ENCODE measurements at regions not wholly inside any gene's neighbourhood (a gene's known extent, or its start where the extent isn't known, plus 50 kb on each side); places are given as distances from the start of the nearest gene placed in this dataset.
"Not testable (repeated sequence)": the region's sequence is repeated elsewhere in the genome, so short reads cannot be mapped to it uniquely, and the experiment has no call there.

- WGBS (ENCODE audit: insufficient coverage, low lambda C conversion rate), result no CpG with 5 or more reads among the region's 16 CpGs
- Histone ChIP-seq H3K4me3 (ENCODE audit: low read length) (peak overlapping the region; percentile 52), H3K27ac (ENCODE audit: low read length) (peak overlapping the region; percentile 57)
- DNase-seq, result peak in 1 of 2 donors; percentile 15
- H3K9me3 ChIP-seq (ENCODE audit: control insufficient read depth, low read depth, low read length); H3K36me3 ChIP-seq (ENCODE audit: control insufficient read depth, insufficient read depth, low read length); H3K4me1 ChIP-seq (ENCODE audit: control insufficient read depth, insufficient read depth, low read length); H3K27me3 ChIP-seq (ENCODE audit: control insufficient read depth, insufficient read depth, low read length): not testable (repeated sequence)
These were observed 262.4 kb downstream of the ZNF37A start for GRCh38 chr10:38356527-38356926.

- H3K27ac ChIP-seq (ENCODE audit: low read length); H3K4me1 ChIP-seq (ENCODE audit: control insufficient read depth, insufficient read depth, low read length); H3K36me3 ChIP-seq (ENCODE audit: control insufficient read depth, insufficient read depth, low read length); H3K9me3 ChIP-seq (ENCODE audit: control insufficient read depth, low read depth, low read length); H3K27me3 ChIP-seq (ENCODE audit: control insufficient read depth, insufficient read depth, low read length); H3K4me3 ChIP-seq (ENCODE audit: low read length); DNase-seq: not testable (repeated sequence)
These were observed 268.4 kb downstream of the ZNF37A start for GRCh38 chr10:38362514-38362913.

DNA sequence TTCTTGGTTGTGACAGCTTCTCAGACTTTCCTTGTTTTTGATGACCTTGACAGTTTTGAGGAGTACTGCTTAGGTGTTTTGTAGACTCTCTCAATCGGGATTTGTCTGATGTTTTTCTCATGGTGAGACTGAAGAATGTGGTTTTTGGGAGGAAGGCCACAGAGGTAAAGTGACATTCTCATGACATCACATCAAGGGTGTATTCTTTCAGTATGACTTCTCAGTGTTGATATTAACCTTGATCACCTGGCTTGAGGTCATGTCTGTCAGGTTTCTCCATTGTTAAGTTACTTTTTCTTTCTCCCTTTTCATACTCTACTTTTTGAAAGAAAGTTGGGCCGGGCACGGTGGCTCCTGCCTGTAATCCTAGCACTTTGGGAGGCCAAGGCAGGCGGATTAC lies 269.9 kb downstream of the ZNF37A start:
- H3K4me1 ChIP-seq (ENCODE audit: control insufficient read depth, insufficient read depth, low read length); DNase-seq; H3K27me3 ChIP-seq (ENCODE audit: control insufficient read depth, insufficient read depth, low read length); H3K9me3 ChIP-seq (ENCODE audit: control insufficient read depth, low read depth, low read length); H3K36me3 ChIP-seq (ENCODE audit: control insufficient read depth, insufficient read depth, low read length); H3K27ac ChIP-seq (ENCODE audit: low read length); H3K4me3 ChIP-seq (ENCODE audit: low read length): not testable (repeated sequence)
- no CpG with 5 or more reads among the region's 4 CpGs for WGBS (ENCODE audit: insufficient coverage, low lambda C conversion rate)

GRCh38 chr10:38365917-38366316 lies 271.8 kb downstream of the ZNF37A start:
- not testable (repeated sequence) for H3K9me3 ChIP-seq (ENCODE audit: control insufficient read depth, low read depth, low read length); H3K4me1 ChIP-seq (ENCODE audit: control insufficient read depth, insufficient read depth, low read length); H3K4me3 ChIP-seq (ENCODE audit: low read length); H3K27me3 ChIP-seq (ENCODE audit: control insufficient read depth, insufficient read depth, low read length); H3K36me3 ChIP-seq (ENCODE audit: control insufficient read depth, insufficient read depth, low read length); H3K27ac ChIP-seq (ENCODE audit: low read length)
- DNase-seq, result peak in 1 of 2 donors; percentile 35
- WGBS (ENCODE audit: insufficient coverage, low lambda C conversion rate), result no CpG with 5 or more reads among the region's 5 CpGs

DNA sequence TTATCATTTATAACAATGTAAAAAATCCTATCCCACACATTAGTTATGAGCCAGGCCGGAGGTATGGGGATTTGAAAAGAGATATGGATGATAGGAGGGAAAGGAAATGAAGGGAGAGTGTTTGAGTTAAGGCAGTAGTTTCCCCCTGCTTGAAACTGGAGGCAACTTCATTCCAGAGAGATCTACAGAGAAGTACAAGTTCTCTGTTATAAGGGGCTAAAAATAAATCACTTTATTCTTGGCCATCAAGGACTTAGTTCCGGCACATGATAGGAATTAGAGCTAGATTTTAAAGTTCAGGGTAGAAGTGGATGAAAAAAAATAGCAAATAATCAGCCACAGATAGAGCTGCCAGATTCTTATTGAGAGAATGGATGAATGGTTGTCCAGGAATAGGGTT lies 289.7 kb downstream of the ZNF37A start:
- H3K27ac ChIP-seq (ENCODE audit: low read length); DNase-seq; H3K4me1 ChIP-seq (ENCODE audit: control insufficient read depth, insufficient read depth, low read length); H3K36me3 ChIP-seq (ENCODE audit: control insufficient read depth, insufficient read depth, low read length); H3K4me3 ChIP-seq (ENCODE audit: low read length); H3K27me3 ChIP-seq (ENCODE audit: control insufficient read depth, insufficient read depth, low read length); H3K9me3 ChIP-seq (ENCODE audit: control insufficient read depth, low read depth, low read length): not testable (repeated sequence)
- WGBS (ENCODE audit: insufficient coverage, low lambda C conversion rate), result 100% methylated on average over 1 of the region's 2 CpGs

- H3K27ac ChIP-seq (ENCODE audit: low read length); H3K27me3 ChIP-seq (ENCODE audit: control insufficient read depth, insufficient read depth, low read length); H3K9me3 ChIP-seq (ENCODE audit: control insufficient read depth, low read depth, low read length); H3K36me3 ChIP-seq (ENCODE audit: control insufficient read depth, insufficient read depth, low read length); H3K4me3 ChIP-seq (ENCODE audit: low read length); H3K4me1 ChIP-seq (ENCODE audit: control insufficient read depth, insufficient read depth, low read length); DNase-seq: not testable (repeated sequence)
These were observed 292.7 kb downstream of the ZNF37A start for GRCh38 chr10:38386869-38387268.

GRCh38 chr10:38390725-38391124 lies 296.6 kb downstream of the ZNF37A start:
- H3K27ac ChIP-seq (ENCODE audit: low read length); DNase-seq; H3K9me3 ChIP-seq (ENCODE audit: control insufficient read depth, low read depth, low read length); H3K4me3 ChIP-seq (ENCODE audit: low read length); H3K27me3 ChIP-seq (ENCODE audit: control insufficient read depth, insufficient read depth, low read length); H3K36me3 ChIP-seq (ENCODE audit: control insufficient read depth, insufficient read depth, low read length); H3K4me1 ChIP-seq (ENCODE audit: control insufficient read depth, insufficient read depth, low read length): not testable (repeated sequence)
- no CpG with 5 or more reads among the region's 3 CpGs for WGBS (ENCODE audit: insufficient coverage, low lambda C conversion rate)

DNA sequence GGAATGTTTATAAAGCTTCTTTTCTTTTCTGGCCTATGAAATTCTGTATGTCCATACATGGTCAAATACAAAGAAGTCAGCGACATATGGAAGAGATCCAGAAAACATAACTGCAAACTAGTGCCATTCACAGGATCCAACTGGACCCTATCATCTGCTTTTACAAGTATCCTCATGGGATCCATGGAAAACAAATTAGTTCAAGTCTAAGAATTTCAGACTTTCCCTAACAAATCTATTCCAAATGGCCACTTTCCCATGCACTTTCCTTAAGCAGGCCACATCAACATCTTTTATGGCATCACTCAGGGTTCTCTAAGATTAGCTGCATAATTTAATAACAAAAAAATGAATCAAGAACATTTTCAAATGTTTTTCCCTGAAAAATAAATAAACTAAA lies 301.3 kb downstream of the ZNF37A start:
- not testable (repeated sequence) for H3K4me3 ChIP-seq (ENCODE audit: low read length); H3K4me1 ChIP-seq (ENCODE audit: control insufficient read depth, insufficient read depth, low read length); H3K36me3 ChIP-seq (ENCODE audit: control insufficient read depth, insufficient read depth, low read length); H3K9me3 ChIP-seq (ENCODE audit: control insufficient read depth, low read depth, low read length); DNase-seq; H3K27ac ChIP-seq (ENCODE audit: low read length); H3K27me3 ChIP-seq (ENCODE audit: control insufficient read depth, insufficient read depth, low read length)
- WGBS (ENCODE audit: insufficient coverage, low lambda C conversion rate), result no CpG with 5 or more reads among the region's 1 CpG

- H3K36me3 ChIP-seq (ENCODE audit: control insufficient read depth, insufficient read depth, low read length); H3K4me1 ChIP-seq (ENCODE audit: control insufficient read depth, insufficient read depth, low read length); H3K27ac ChIP-seq (ENCODE audit: low read length); H3K9me3 ChIP-seq (ENCODE audit: control insufficient read depth, low read depth, low read length); H3K27me3 ChIP-seq (ENCODE audit: control insufficient read depth, insufficient read depth, low read length); H3K4me3 ChIP-seq (ENCODE audit: low read length); DNase-seq: not testable (repeated sequence)
- WGBS (ENCODE audit: insufficient coverage, low lambda C conversion rate), result no CpG with 5 or more reads among the region's 2 CpGs
These were observed 302.2 kb downstream of the ZNF37A start for GRCh38 chr10:38396178-38396954.

DNA sequence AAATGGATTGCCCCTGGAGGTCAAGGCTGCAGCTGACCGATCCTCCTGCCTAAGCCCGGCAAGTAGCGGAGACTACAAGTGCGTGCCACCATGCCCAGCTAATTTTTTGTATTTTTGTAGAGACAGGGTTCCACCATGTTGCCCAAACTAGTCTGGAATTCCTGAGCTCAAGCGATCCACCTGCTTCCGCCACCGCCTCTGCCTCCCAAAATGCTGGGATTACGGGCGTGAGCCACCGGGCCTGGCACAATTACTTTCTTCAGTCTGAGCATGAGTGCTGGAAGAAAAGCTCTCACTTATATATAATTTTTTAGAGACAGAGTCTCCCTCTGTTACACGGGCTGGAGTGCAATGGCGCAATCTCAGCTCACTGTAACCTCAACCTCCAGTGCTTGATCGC lies 307.4 kb downstream of the ZNF37A start:
- H3K27me3 ChIP-seq (ENCODE audit: control insufficient read depth, insufficient read depth, low read length); H3K27ac ChIP-seq (ENCODE audit: low read length); H3K36me3 ChIP-seq (ENCODE audit: control insufficient read depth, insufficient read depth, low read length); H3K4me1 ChIP-seq (ENCODE audit: control insufficient read depth, insufficient read depth, low read length); H3K9me3 ChIP-seq (ENCODE audit: control insufficient read depth, low read depth, low read length): not testable (repeated sequence)
- no CpG with 5 or more reads among the region's 13 CpGs for WGBS (ENCODE audit: insufficient coverage, low lambda C conversion rate)
- H3K4me3 ChIP-seq (ENCODE audit: low read length), result peak overlapping the region; percentile 90
- peak in 1 of 2 donors; percentile 9 for DNase-seq

DNA sequence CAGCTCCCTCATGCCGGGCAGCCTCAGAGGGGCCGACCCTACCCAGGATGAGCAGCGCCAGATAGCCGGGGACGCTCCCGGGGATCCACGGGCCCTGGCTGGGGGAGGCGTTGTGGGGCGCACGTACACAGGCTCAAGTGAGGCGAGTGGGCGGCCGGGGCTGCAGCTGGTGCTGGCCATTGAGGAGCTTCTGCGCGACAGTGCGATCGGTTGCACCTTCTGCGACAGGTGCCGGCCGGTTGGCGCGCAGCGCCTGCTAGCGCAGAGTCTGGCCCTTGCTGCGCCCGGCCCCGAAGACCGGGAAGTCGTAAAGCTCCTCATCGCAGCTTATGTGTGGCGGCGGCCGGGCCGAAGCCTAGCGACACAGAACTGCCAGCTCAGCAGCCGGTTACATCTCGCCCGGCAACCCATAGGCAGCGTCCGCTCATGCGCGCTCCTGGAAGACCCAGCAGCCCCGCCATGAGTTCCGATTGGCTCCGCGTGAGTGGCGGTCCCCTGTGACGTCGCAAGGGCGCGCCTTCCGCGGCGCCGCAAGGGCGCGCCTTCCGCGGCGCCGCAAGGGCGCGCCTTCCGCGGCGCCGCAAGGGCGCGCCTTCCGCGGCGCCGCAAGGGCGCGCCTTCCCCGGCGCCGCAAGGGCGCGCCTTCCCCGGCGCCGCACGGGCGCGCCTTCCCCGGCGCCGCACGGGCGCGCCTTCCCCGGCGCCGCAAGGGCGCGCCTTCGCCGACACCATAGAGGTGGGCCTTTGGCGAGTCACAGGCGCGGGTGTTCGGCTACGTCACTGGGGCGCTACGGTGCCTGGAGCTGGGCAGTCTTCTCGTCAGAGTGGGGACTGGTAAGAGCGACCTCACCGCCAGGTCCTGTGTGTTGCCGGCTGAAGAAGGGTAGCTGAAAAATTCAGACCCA lies 308.6 kb downstream of the ZNF37A start:
- not testable (repeated sequence) for H3K27me3 ChIP-seq (ENCODE audit: control insufficient read depth, insufficient read depth, low read length); H3K4me1 ChIP-seq (ENCODE audit: control insufficient read depth, insufficient read depth, low read length); H3K36me3 ChIP-seq (ENCODE audit: control insufficient read depth, insufficient read depth, low read length); H3K9me3 ChIP-seq (ENCODE audit: control insufficient read depth, low read depth, low read length)
- peak overlapping the region; percentile 99 for H3K27ac ChIP-seq (ENCODE audit: low read length)
- WGBS (ENCODE audit: insufficient coverage, low lambda C conversion rate), result no CpG with 5 or more reads among the region's 110 CpGs
- peak overlapping the region; percentile 90 for H3K4me3 ChIP-seq (ENCODE audit: low read length)
- peak; percentile 97 to 99 for DNase-seq
